NCI-H2107 treated with DMSO at 0.1 percent for 48 hours (cell line): ENCODE measurements at regions not wholly inside any gene's neighbourhood (a gene's known extent, or its start where the extent isn't known, plus 50 kb on each side); places are given as distances from the start of the nearest gene placed in this dataset.
A peak's percentile ranks its signal among the peaks of the same experiment; 100 is the strongest.

Experiments used
- DNase-seq: peaks from one replicate; lab custom pipeline; 2025; ENCODE audit not compliant: unreplicated experiment; lab: John Stamatoyannopoulos, UW

DNA sequence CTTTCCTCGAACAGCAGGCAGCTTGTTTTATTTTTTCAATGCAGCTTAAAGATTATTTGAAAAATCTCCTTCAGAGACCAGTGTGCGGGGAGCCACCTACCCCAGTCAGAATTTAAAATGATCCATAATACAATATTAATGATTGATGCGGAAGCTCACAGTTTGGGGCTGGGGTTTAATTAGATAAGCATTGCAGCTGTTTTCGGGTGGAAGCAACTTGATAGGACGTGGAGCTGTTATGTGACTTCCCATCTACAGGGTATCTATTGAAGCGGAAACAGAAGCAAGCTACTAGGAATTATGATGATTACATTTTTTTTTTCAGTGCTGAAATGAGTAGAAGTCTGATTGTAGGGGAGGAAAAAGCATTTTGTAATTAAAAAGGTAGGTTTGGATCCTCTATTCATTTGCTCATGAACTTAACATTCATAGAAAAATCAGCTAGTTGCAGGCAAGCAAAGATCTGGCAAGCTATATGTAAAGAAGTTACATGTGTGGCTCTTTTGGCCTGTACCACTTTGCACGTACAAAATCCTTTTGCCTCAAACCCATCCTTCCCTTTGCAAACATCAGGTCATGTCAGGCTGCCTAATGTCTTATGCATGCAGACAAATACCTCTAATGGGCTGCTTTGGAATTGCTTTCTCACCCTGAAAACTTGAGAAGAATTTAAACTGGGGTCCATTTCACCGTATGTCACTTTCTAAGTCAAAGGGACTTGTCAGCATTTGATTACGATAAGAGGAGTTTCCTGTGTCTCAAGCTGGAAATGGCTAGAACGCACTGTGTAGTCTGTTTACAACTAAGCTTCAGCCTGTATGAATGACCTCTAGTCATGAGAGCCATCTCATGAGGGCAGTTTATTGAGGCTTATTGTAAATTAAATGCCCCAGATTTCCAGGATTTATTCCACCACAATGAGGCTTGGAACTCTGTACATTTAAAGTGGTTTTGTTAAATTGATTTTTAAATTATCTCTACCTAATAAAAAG, 267.1 kb upstream of the TMTC4 start:
- DNase-seq = no peak

GRCh38 chr13:100940658-100941057, 266.1 kb upstream of the TMTC4 start:
- no peak for DNase-seq

GRCh38 chr13:100933841-100934240, 259.2 kb upstream of the TMTC4 start:
- no peak for DNase-seq

- DNase-seq = no peak
Measured at GRCh38 chr13:100922599-100922998, 248.0 kb upstream of the TMTC4 start.

- no peak for DNase-seq
Measured at GRCh38 chr13:100921139-100921538, 246.5 kb upstream of the TMTC4 start.

- no peak for DNase-seq
Measured at GRCh38 chr13:100917011-100917410, 242.4 kb upstream of the TMTC4 start.

- DNase-seq = no peak
Measured at GRCh38 chr13:100913143-100913542, 238.5 kb upstream of the TMTC4 start.

DNA sequence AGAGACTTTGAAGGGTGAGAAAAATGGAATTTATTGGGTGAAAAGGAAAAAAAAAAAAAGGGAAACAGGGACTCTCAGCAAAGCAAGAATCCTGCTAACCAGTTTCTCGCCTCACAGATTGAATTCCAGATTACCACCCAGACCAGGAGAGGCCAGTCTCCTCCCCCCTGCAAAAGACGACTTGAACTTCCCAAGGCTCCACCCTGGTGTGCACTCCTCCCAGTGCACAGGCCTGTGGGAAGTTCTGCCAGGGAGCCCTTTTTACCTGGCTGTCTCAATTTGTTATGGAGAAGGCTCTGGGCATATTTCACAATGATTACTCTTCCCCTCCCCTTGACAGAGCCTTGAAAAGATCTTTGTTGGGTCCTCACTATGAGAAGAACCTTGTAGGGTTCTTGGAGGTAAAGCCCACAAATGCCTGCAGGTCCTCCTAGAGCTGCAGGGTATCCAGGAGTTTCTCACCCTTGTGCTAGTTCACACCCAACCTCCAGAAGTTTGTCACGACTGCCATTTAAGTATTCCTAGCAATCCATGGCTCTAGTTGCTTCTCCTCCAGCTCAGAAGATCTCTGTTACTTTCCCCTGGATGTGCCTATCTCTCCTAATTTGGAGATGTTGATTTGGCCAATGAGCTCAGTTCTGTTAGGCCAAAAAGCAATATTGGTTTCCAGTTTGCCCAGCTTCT, 229.8 kb upstream of the TMTC4 start:
- DNase-seq = no peak

DNA sequence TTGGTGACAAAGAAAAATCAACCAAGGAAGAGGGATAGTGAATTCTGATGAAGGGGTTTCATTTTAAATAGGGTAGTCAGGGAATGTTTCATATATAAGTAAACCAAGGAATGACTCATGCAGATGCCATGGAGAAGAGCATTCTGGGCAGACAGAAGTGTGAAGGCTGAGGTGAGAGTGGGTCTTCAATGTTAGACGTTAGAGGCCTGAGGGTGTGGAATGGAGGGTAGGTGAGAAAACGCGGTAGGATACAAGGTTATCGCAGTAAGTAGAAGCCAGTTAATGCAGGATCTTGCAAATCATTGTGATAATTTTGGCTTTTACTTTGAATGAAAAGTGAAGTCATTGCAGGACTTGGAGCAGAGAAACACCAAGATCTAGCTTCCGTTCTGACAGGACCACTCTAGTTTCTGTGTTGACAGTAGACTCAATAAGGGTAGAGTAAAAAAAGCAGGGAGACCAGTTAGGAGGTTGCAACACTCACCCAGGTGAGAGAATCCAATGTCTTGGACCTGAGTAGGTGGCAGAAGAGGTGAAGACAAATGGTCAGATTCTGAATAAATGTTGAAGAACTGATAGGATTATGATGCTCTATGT, 225.2 kb upstream of the TMTC4 start:
- DNase-seq = no peak

DNA sequence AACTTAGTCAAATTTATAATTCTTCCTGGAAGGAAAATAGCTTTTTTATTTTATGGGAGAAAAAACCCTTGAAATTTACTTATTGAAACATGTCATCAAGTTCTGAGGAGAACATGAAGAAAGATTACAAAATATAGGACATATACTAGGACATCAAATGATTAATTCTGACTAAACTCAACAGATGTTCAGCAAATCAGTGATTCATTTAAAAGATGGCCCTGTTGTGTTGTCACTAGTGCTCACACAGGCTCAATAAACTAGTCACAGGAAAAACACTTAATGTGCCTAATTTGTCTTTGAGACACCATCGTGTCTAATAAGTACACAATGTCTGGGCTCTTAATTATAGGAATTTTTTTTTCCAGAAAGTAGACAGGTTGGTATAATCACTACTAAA, 223.8 kb upstream of the TMTC4 start:
- no peak for DNase-seq

DNA sequence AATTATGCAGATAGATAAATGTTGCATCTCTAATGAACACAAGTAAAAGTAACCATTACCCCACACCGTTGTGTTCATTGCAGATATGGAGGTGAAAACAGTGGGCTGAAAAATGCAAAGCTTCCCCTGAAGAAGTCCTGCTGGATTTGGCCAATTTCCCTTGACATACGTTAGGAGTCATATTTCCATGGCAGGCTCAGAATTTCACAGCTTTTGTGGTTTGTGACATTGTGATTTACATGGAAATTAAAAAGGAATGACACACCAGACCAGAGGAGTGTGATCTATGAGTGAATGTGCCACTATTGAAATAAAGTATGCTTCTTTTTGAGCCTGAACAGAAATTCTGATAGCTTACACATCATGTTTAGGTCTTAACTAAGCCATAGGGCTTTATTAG, 221.1 kb upstream of the TMTC4 start:
- no peak for DNase-seq

- DNase-seq = no peak
Measured at GRCh38 chr13:100892981-100893380, 218.4 kb upstream of the TMTC4 start.

DNA sequence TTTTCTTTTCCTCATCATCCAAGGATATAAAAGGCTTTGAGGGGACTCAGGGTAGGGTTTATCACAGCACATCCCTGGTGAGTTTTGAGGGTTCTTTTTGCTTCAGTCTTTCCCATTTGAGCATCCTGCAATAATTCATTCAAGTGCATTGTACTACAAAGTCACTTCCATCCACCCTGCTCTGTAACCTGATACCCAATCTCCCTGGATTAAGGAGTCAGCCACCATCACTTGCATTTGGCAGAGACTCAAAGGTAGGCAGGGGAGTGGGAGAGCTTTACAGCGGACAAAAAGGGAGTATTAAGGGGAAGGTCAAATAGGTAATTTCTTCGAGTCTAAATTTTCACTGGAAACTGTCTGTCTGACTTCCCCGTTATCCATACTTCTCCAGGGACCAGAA, 216.1 kb upstream of the TMTC4 start:
- peak; percentile 7 for DNase-seq

- DNase-seq = peak; percentile 1
Measured at GRCh38 chr13:100887729-100888151, 213.1 kb upstream of the TMTC4 start.

GRCh38 chr13:100883453-100883852, 208.9 kb upstream of the TMTC4 start:
- no peak for DNase-seq

DNA sequence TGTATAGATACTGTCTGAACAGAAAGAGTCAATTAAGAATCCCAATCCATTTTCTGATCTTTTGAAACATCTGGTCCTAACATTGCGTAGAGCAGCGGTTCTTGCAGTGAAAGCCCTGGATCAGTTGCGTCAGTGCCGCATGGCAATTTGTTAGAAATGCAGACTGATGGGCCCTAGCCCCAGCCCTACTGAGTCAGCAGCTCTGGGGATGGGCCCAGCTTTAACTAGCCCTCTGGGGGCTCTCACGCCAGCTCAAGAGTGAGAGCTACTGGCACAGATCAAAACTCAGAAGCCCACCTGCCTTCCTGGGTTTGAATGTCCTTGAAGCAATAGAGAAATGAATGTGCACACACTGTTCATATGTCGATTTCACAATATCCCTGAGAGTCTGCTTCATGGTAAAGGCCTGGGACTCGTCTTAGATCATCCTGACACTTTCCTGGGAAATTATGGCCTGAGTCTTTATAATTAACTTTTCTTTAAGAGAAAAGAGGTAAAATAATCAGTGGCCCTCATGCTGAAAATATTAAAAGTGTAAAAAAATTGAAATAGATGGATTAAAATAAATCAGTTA, 206.8 kb upstream of the TMTC4 start:
- no peak for DNase-seq

DNA sequence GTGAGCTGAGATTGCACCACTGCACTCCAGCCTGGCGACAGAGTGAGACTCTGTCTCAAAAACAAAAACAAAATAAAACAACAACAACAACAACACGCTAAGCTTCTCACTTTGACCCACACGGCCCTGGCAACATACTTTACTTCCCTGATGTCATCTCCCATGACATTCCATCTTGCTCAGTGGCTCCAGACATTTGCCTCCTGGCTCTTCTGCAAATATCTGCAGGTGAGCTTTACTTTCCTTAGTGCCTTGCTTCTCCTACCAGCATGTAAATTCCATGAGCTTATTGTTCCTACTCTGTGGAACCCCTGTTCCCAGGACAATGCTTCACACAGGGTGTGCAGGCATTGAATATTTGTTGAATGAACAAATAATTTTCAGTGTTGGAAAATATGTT, 205.6 kb upstream of the TMTC4 start:
- no peak for DNase-seq

- DNase-seq = no peak
Measured at GRCh38 chr13:100879255-100879654, 204.7 kb upstream of the TMTC4 start.

DNA sequence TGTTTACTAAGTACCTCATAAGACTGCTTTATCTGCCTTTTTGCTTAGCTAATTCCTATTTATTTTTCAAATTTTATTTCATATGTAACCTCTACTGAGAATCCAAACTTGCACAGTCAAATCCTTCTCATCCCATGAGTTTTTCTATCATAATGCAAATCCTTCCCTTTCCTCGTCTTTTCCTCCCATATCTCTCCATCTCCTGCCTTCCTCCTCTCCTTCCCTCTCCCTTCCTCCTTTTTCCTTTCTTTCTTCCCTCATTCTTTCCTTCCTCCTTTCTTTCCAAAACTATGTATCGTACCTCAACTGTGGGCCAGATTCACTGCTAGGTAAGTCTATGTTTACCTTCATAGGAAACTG, 201.4 kb upstream of the TMTC4 start:
- DNase-seq = no peak

DNA sequence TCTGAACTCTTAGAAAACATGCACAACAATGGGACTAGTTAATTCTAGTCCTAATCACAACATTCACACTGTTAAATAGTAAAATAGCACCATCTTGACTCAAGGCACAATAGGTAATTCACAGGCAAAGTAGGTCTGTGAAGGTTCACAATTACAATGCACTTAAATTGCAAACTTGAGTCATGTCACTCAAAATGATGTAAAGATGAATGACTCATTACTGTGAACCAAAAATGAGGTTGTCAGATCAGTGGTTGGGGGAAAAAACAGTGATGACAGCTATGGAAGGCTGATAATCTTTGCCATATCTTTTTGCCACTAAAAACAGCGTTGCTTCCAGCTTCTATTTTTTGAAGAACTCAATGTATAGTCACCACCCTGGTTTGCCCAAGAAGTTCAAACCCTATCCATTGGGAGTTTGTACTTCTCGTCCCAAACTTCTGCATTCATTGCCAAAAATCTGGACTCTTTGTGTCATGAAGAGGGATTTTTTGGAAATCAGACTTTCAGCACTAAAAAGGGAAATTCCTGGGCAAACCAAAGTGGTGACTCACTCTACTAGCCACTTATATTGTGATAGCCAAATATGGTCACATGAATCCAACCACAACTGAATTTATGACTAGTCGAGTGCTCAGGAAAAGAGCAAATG, 200.9 kb upstream of the TMTC4 start:
- no peak for DNase-seq

DNA sequence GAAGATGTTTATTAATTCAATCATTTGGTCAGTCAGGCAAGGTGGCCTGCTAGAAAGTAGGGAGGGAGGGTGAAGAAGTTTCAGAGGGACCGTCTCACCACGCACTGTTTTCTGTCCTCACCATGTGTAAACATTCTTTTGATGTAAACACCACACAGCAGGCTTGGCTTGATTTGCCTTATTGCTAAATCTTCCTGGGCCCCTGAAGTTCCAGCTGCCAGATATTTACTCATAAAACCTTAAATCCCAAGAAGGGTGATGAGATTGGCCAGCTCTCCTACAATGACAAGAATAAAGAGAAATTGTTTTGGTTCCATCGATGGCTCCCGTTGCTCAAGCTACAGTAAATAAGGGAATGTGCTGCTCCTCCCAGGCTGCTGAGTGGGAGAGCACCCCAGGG, 198.2 kb upstream of the TMTC4 start:
- DNase-seq = no peak
